HG03521 (cell line): ENCODE measurements at regions not wholly inside any gene's neighbourhood (a gene's known extent, or its start where the extent isn't known, plus 50 kb on each side); places are given as distances from the start of the nearest gene placed in this dataset.

ENCODE experiments used
- ATAC-seq: cut with Tn5 transposase; IDR thresholded peaks from one replicate; pipeline ENCODE4 v1.9.1; 2021; ENCODE audit warnings: mild to moderate bottlenecking, moderate library complexity; ENCODE audit not compliant: unreplicated experiment

- peak; percentile 83 for ATAC-seq
These were observed 315.8 kb upstream of the SATB1 start for GRCh38 chr3:18740631-18741583.

- ATAC-seq, result no peak
These were observed 313.9 kb upstream of the SATB1 start for GRCh38 chr3:18739099-18739433.

GRCh38 chr3:18738393-18739098, 313.4 kb upstream of the SATB1 start:
- no peak for ATAC-seq

GRCh38 chr3:18735005-18735404, 309.9 kb upstream of the SATB1 start:
- ATAC-seq, result no peak

GRCh38 chr3:18734309-18734708, 309.2 kb upstream of the SATB1 start:
- no peak for ATAC-seq

- ATAC-seq, result no peak
These were observed 307.3 kb upstream of the SATB1 start for GRCh38 chr3:18732474-18732873.

- ATAC-seq, result no peak
These were observed 305.4 kb upstream of the SATB1 start for GRCh38 chr3:18730491-18730890.

- ATAC-seq, result no peak
These were observed 304.5 kb upstream of the SATB1 start for GRCh38 chr3:18729671-18730070.

- ATAC-seq, result no peak
These were observed 300.7 kb upstream of the SATB1 start for GRCh38 chr3:18725668-18726407.

- ATAC-seq, result no peak
These were observed 299.3 kb upstream of the SATB1 start for GRCh38 chr3:18724456-18724855.

GRCh38 chr3:18723206-18723810, 298.2 kb upstream of the SATB1 start:
- no peak for ATAC-seq

- no peak for ATAC-seq
These were observed 295.4 kb upstream of the SATB1 start for GRCh38 chr3:18720543-18720942.

- ATAC-seq, result no peak
These were observed 292.5 kb upstream of the SATB1 start for GRCh38 chr3:18717598-18717997.

- ATAC-seq, result no peak
These were observed 291.7 kb upstream of the SATB1 start for GRCh38 chr3:18716821-18717220.

GRCh38 chr3:18716101-18716500, 291.0 kb upstream of the SATB1 start:
- no peak for ATAC-seq

- ATAC-seq, result no peak
These were observed 290.1 kb upstream of the SATB1 start for GRCh38 chr3:18715208-18715607.

- no peak for ATAC-seq
These were observed 288.4 kb upstream of the SATB1 start for GRCh38 chr3:18713577-18713951.

- ATAC-seq, result no peak
These were observed 287.8 kb upstream of the SATB1 start for GRCh38 chr3:18712713-18713576.

- no peak for ATAC-seq
These were observed 279.2 kb upstream of the SATB1 start for GRCh38 chr3:18704326-18704725.

- ATAC-seq, result no peak
These were observed 278.7 kb upstream of the SATB1 start for GRCh38 chr3:18703798-18704197.
